Skeletal muscle tissue (tissue), 3 donors: ENCODE measurements at regions not wholly inside any gene's neighbourhood (a gene's known extent, or its start where the extent isn't known, plus 50 kb on each side); places are given as distances from the start of the nearest gene placed in this dataset.

Source experiments
- H3K27ac ChIP-seq: one replicate; pipeline ENCODE4 v1.7.0; 2013; ENCODE audit warnings: mild to moderate bottlenecking, low read depth, low read length, inconsistent platforms
- H3K27me3 ChIP-seq, 3 donors: one replicate each; pipeline ENCODE4 v1.7.0; 2013; ENCODE audit warnings: low read length in 3 of 3; ENCODE audit not compliant: control insufficient read depth in 3 of 3, insufficient read depth in 3 of 3
- H3K36me3 ChIP-seq, 3 donors: one replicate each; pipeline ENCODE4 v1.7.0; 2013; ENCODE audit warnings: low read length in 3 of 3; ENCODE audit not compliant: control insufficient read depth in 3 of 3, insufficient read depth in 3 of 3
- H3K4me1 ChIP-seq, 3 donors: one replicate each; pipeline ENCODE4 v1.7.0; 2013; ENCODE audit warnings: low read length in 3 of 3, mild to moderate bottlenecking in 3 of 3; ENCODE audit not compliant: control insufficient read depth in 3 of 3, insufficient read depth in 3 of 3
- H3K4me3 ChIP-seq, 3 donors: one replicate each; pipeline ENCODE4 v1.7.0; 2013; ENCODE audit warnings: low read length in 3 of 3
- H3K9ac ChIP-seq, 3 donors: one replicate each; pipeline ENCODE4 v1.7.0; 2013; ENCODE audit warnings: low read length in 3 of 3, mild to moderate bottlenecking in 3 of 3, moderate library complexity in 2 of 3, low read depth in 1 of 3
- H3K9me3 ChIP-seq, 3 donors: one replicate each; pipeline ENCODE4 v1.7.0; 2013; ENCODE audit warnings: low read length in 3 of 3; ENCODE audit not compliant: control insufficient read depth in 3 of 3
- donor health status: Osteomylitis.

DNA sequence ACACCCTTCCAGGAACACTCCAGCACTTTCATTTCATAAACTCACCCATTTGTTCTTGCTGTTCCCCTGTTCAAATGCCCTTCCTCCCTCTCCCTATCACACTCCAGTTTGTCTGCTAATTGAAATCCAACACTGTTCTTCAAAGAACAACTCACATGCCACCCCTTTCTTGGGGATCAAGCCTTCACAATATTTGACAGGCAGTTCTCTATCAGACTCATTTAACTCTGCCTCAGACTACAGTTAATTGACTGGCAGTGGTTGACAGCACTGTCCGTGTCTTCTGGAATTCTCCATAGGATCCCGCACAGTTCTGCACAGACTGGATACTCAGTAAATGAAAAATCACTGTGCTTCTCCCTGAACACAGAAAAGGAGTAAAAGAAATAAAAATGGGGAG lies 87.8 kb downstream of the PMP22 start:
- Histone ChIP-seq H3K9ac (no peak overlapping the region), H3K27ac (no peak overlapping the region), H3K4me1 (no peaks in the 10 kb centered on the region), H3K36me3 (no peaks in the 10 kb centered on the region), H3K4me3 (no peak overlapping the region), H3K27me3 (no peaks in the 10 kb centered on the region), H3K9me3 (no peaks in the 10 kb centered on the region)

DNA sequence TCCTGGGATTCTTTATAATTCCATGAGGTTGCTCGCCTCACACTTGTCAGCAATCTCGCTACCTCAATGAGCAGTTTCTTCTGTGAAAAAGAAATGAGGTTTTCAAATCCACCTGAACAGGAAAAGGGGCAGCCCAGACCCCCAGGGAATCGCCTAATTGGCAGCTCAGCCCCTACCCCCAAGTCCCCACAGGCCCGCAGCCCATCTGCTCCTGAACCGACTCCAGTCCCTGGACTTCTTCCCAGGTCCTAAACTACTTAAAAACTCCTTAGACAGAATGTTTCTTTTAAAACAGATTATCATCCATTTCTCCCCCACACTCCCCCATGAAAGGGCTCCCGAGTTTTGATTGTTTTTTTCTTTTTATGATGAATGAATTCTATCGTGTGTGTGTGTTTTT lies 89.8 kb downstream of the PMP22 start:
- Histone ChIP-seq H3K9me3 (no peaks in the 10 kb centered on the region), H3K4me1 (no peaks in the 10 kb centered on the region), H3K9ac (no peak overlapping the region), H3K27ac (no peak overlapping the region), H3K4me3 (no peak overlapping the region), H3K27me3 (no peaks in the 10 kb centered on the region), H3K36me3 (no peaks in the 10 kb centered on the region)

DNA sequence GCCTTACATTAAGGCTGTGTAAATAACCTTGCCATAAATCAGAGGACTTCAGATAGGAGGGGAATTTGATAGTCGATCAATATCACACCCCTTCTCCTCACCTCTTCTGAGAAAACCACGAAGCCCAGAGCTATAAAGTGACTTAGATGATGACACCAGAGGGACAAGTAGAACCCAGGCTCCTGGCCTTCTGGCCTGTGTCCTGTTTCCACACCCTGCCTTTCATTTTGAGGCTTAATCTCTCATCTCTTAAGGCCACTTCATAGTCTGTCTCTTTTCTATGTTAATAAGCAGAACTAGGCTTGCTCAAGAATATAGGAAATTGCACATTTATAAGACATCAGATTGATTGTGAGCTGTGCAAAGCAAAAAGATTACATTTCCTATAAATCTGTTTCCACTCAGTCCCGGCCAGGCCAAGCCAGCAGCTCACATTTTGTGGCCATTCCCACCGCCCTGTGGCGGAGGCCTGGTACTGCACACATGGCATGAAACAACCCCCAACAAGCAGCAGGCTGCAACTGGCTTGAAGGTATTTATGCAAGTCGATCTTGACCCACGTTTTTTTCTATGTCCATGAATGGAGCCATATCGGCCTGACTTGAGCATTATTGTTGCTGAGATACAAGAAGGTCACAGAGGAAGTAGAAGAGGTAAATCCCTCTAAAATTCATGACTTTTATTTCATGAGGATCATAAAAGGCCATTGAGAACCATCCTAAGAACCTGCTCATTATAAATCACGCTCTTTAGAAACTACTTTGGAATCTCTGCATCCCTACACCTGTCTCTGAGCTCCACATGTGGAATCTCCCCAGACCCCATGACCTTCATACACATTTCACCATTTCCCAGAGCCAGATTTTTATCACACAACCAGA lies 93.7 kb downstream of the PMP22 start:
- H3K9me3 ChIP-seq: no peaks in the 10 kb centered on the region
- H3K27me3 ChIP-seq: no peaks in the 10 kb centered on the region
- H3K27ac ChIP-seq: no peak overlapping the region
- H3K4me1 ChIP-seq: no peaks in the 10 kb centered on the region
- H3K36me3 ChIP-seq: no peaks in the 10 kb centered on the region
- H3K4me3 ChIP-seq: no peak overlapping the region
- no peak overlapping the region for H3K9ac ChIP-seq

DNA sequence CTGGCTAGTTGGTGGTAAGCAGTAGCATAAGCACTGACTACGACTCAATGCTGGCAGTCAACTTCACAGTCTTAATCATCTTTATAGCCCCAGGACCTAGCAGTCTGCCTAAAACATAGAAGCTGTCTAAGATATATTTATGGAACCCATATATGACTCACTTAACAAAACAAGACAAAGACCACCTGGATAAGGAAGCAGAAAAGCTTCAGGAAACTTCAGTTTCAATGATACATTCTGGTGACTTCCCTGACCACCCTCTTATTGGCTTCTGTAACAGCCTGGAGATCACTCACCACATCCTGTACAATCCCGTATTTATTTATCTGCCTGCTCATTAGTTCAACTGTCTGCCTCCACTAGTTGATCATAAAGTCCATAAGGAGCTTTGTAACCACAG lies 95.5 kb downstream of the PMP22 start:
- no peaks in the 10 kb centered on the region for H3K4me1 ChIP-seq
- H3K9me3 ChIP-seq: no peaks in the 10 kb centered on the region
- no peak overlapping the region for H3K27ac ChIP-seq
- H3K4me3 ChIP-seq: no peak overlapping the region
- no peaks in the 10 kb centered on the region for H3K27me3 ChIP-seq
- H3K36me3 ChIP-seq: no peaks in the 10 kb centered on the region
- no peak overlapping the region for H3K9ac ChIP-seq

DNA sequence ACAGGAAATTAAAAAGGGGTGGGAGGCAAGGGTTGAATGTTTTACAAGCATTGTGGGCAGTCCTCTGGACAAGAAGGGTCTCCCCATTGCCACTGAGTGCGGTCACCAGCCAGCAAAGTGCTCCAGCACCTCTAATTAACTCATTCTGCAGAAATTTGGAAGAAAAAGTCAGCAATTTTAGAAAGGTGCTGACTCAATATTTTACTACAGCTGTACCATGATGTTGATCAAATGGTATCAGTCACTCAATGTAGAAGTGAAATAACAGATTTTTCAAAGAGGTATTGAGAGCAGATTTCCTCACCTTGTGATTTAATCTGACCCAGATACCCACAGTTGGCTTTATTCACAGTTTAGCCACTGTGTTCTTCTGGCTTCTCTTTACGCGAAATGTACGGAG lies 96.7 kb downstream of the PMP22 start:
- Histone ChIP-seq H3K4me3 (no peak overlapping the region), H3K9me3 (no peaks in the 10 kb centered on the region), H3K27ac (no peak overlapping the region), H3K27me3 (no peaks in the 10 kb centered on the region), H3K4me1 (no peaks in the 10 kb centered on the region), H3K36me3 (no peaks in the 10 kb centered on the region), H3K9ac (no peak overlapping the region)

DNA sequence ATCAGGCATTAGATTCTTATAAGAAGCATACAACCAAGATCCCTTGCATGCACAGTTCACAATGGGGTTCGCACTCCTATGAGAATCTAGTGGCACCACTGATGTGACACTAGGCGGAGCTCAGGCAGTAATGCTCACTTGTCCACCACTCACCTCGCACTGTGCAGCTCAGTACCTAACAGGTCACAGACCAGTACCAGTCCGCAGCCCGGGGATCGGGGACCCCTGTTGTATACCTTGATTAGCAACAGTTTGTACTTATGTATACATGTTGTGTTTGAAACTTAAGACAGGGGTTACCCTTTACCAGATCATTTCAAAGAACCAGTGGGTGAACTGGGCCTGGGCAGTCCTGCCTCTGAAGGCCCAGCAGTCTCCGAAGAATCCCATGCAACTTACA lies 103.7 kb downstream of the PMP22 start:
- Histone ChIP-seq H3K27me3 (no peaks in the 10 kb centered on the region), H3K27ac (no peak overlapping the region), H3K9ac (no peak overlapping the region), H3K4me3 (no peak overlapping the region), H3K9me3 (no peaks in the 10 kb centered on the region), H3K36me3 (no peaks in the 10 kb centered on the region), H3K4me1 (no peaks in the 10 kb centered on the region)

DNA sequence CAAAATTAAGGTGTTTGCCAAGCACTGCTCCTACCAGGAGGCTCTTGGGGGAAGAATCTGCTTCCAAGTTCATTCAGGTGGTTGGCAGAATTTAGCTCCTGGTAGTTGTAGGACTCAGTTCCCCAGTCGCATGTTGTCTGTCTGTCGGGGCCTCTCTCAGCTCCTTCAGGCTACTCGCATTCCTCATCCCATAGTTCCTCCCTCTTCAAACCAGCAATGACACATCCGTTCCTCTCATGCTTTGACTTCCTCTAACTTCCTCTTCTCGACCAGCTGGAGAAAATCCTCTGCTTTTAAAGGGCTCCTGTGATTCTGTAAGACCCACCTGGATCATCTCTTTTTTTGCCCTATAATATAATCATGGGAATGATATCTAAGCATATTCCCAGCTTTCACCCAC lies 108.1 kb downstream of the PMP22 start:
- Histone ChIP-seq H3K4me1 (no peaks in the 10 kb centered on the region), H3K9me3 (no peaks in the 10 kb centered on the region), H3K27me3 (no peaks in the 10 kb centered on the region), H3K36me3 (no peaks in the 10 kb centered on the region), H3K4me3 (no peak overlapping the region), H3K27ac (no peak overlapping the region), H3K9ac (no peak overlapping the region)

DNA sequence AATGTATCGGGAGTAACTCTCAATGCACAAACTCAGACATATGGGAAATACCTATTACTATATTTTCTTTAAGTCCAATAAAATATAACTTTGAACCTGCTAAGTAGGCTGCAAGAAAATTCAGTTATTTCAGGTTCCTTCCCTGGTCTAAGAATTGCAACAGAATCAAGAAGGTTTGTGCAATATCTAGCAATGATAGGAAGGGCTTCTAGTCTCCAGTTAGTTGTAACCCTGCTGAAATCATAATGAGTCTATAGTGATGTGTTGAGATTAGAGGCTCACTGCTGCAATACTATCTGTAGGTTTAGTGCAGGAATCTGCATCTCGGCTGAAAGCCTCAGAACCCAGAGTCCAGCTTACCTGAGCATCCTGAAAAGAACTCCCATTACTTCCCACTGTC lies 110.5 kb downstream of the PMP22 start:
- H3K4me3 ChIP-seq: no peak overlapping the region
- H3K9me3 ChIP-seq: no peaks in the 10 kb centered on the region
- H3K9ac ChIP-seq: no peak overlapping the region
- H3K27me3 ChIP-seq: no peaks in the 10 kb centered on the region
- H3K27ac ChIP-seq: no peak overlapping the region
- no peaks in the 10 kb centered on the region for H3K36me3 ChIP-seq
- H3K4me1 ChIP-seq: no peaks in the 10 kb centered on the region

DNA sequence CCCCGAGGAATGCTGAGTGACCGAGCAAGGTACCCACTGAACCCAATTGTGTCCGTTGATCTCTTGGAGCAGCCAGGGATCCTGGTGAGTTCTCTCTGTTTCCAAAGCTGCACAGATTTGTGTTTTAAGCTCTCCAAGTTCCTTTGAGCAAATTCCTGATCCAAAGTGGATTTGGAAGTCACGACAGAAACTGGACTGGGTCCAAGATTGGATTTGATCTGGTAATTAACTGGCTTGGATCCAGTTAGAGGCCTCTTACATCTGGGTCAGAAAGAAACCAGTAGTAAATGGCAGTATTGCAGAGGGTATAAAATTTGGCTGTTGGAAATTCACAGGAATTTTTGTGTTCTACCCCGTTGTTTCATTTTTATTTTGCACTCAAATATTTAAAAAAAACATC lies 119.5 kb downstream of the PMP22 start:
- Histone ChIP-seq H3K36me3 (no peaks in the 10 kb centered on the region), H3K27ac (no peak overlapping the region), H3K27me3 (no peaks in the 10 kb centered on the region), H3K4me3 (no peak overlapping the region), H3K4me1 (no peaks in the 10 kb centered on the region), H3K9ac (no peak overlapping the region), H3K9me3 (no peaks in the 10 kb centered on the region)

DNA sequence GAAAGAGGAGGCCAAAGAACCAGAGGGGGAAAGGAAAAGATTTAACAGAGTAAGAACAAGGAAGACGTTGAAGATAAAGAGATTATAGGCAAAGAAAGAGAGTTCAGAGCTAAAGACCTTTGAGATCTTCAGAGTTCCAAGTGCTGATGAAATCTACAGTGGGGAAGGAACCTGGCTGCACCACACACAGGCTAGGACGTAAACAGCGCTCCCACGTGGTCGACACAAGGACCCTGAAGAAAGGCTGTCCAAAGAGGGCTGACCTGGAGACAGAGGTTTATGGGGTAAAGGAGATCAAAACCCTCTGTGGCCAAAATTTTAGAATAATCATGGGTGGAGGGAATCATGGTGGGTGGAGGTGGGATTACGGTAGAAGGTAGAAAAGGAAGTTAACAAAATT lies 121.6 kb downstream of the PMP22 start:
- Histone ChIP-seq H3K4me1 (no peaks in the 10 kb centered on the region), H3K9ac (no peak overlapping the region), H3K36me3 (no peaks in the 10 kb centered on the region), H3K4me3 (no peak overlapping the region), H3K27me3 (no peaks in the 10 kb centered on the region), H3K27ac (no peak overlapping the region), H3K9me3 (no peaks in the 10 kb centered on the region)
